ENCODE measurements at regions not wholly inside any gene's neighbourhood (a gene's known extent, or its start where the extent isn't known, plus 50 kb on each side); places are given as distances from the start of the nearest gene placed in this dataset.

GRCh38 chr5:128591598-128592455 lies 53.8 kb upstream of the FBN2 start:
- no peak for DNase-seq

GRCh38 chr5:128596071-128596470 lies 58.0 kb upstream of the FBN2 start:
- DNase-seq, result no peak

GRCh38 chr5:128597156-128597555 lies 59.1 kb upstream of the FBN2 start:
- DNase-seq, result no peak

- no peak for DNase-seq
Observed at GRCh38 chr5:128613128-128613527, 75.1 kb upstream of the FBN2 start.

- no peak for DNase-seq
Observed at GRCh38 chr5:128613766-128614165, 75.7 kb upstream of the FBN2 start.

GRCh38 chr5:128615578-128615977 lies 77.5 kb upstream of the FBN2 start:
- no peak for DNase-seq

- no peak for DNase-seq
Observed at GRCh38 chr5:128626536-128627090, 88.6 kb upstream of the FBN2 start.

- no peak for DNase-seq
Observed at GRCh38 chr5:128627939-128628338, 89.9 kb upstream of the FBN2 start.

GRCh38 chr5:128629157-128629556 lies 91.1 kb upstream of the FBN2 start:
- DNase-seq, result no peak

GRCh38 chr5:128630121-128630520 lies 92.1 kb upstream of the FBN2 start:
- no peak for DNase-seq

- DNase-seq, result no peak
Observed at GRCh38 chr5:128631771-128632170, 93.7 kb upstream of the FBN2 start.

GRCh38 chr5:128632264-128632663 lies 94.2 kb upstream of the FBN2 start:
- no peak for DNase-seq

- no peak for DNase-seq
Observed at GRCh38 chr5:128633901-128634300, 95.9 kb upstream of the FBN2 start.

GRCh38 chr5:128635379-128635778 lies 97.3 kb upstream of the FBN2 start:
- no peak for DNase-seq

GRCh38 chr5:128636361-128636760 lies 98.3 kb upstream of the FBN2 start:
- no peak for DNase-seq

- no peak for DNase-seq
Observed at GRCh38 chr5:128637031-128637430, 99.0 kb upstream of the FBN2 start.

GRCh38 chr5:128641861-128642260 lies 103.8 kb upstream of the FBN2 start:
- no peak for DNase-seq

GRCh38 chr5:128644863-128645262 lies 106.8 kb upstream of the FBN2 start:
- no peak for DNase-seq

GRCh38 chr5:128645581-128645980 lies 107.5 kb upstream of the FBN2 start:
- no peak for DNase-seq

GRCh38 chr5:128646176-128646575 lies 108.1 kb upstream of the FBN2 start:
- DNase-seq, result no peak

- DNase-seq, result no peak
Observed at GRCh38 chr5:128649192-128649591, 111.1 kb upstream of the FBN2 start.

GRCh38 chr5:128662997-128663396 lies 125.0 kb upstream of the FBN2 start:
- DNase-seq, result no peak

- DNase-seq, result no peak
Observed at GRCh38 chr5:128665747-128666355, 127.8 kb upstream of the FBN2 start.

- no peak for DNase-seq
Observed at GRCh38 chr5:128667152-128667551, 129.1 kb upstream of the FBN2 start.
